GM23338 (cell line): ENCODE measurements at regions not wholly inside any gene's neighbourhood (a gene's known extent, or its start where the extent isn't known, plus 50 kb on each side); places are given as distances from the start of the nearest gene placed in this dataset.

ENCODE experiments used
- ATAC-seq: fragments of 200-7000 bp; cut with Tn5 transposase; 3 replicates; pipeline ENCODE4 v1.9.1; 2020
- DNase-seq: peaks from one replicate; pipeline ENCODE4 v3.0.0-alpha.2; 2015; ENCODE audit warnings: low spot score
- H2AFZ ChIP-seq: fragments of 200-600 bp; sonication (generic); 2 replicates; pipeline ENCODE4 v1.8.0; 2016; ENCODE audit warnings: antibody characterized with exemption, mild to moderate bottlenecking, moderate library complexity
- H3F3A ChIP-seq: fragments of 200-600 bp; sonication (generic); replicated peaks from 2 replicates; pipeline ENCODE4 v1.8.0; 2017; ENCODE audit warnings: antibody characterized with exemption, mixed run types, low read depth
- H3K27ac ChIP-seq: fragments of 200-600 bp; sonication (generic); 2 replicates; pipeline ENCODE4 v1.6.1; 2016; ENCODE audit warnings: low read depth
- H3K27me3 ChIP-seq: fragments of 200-600 bp; sonication (generic); 2 replicates; pipeline ENCODE4 v1.8.0; 2016; ENCODE audit warnings: mild to moderate bottlenecking, mixed run types, moderate library complexity; ENCODE audit not compliant: insufficient read depth
- H3K36me3 ChIP-seq: fragments of 200-600 bp; sonication (generic); 2 replicates; pipeline ENCODE4 v1.8.0; 2016; ENCODE audit warnings: mild to moderate bottlenecking; ENCODE audit not compliant: insufficient read depth
- H3K4me1 ChIP-seq: fragments of 200-600 bp; sonication (generic); 2 replicates; pipeline ENCODE4 v1.8.0; 2016; ENCODE audit warnings: mild to moderate bottlenecking, moderate library complexity; ENCODE audit not compliant: insufficient read depth
- H3K4me2 ChIP-seq: fragments of 200-600 bp; sonication (generic); 2 replicates; pipeline ENCODE4 v1.7.1; 2017; ENCODE audit warnings: mixed run types
- H3K4me3 ChIP-seq: fragments of 200-600 bp; sonication (generic); 2 replicates; pipeline ENCODE4 v1.6.1; 2016; ENCODE audit warnings: mixed run types
- H3K79me2 ChIP-seq: fragments of 200-600 bp; sonication (generic); replicated peaks from 2 replicates; pipeline ENCODE4 v1.8.0; 2017; ENCODE audit warnings: mild to moderate bottlenecking; ENCODE audit not compliant: insufficient read depth
- H3K9me2 ChIP-seq: fragments of 200-600 bp; sonication (generic); 2 replicates; pipeline ENCODE4 v1.8.0; 2017; ENCODE audit not compliant: insufficient read depth
- H4K20me1 ChIP-seq: fragments of 200-600 bp; sonication (generic); replicated peaks from 2 replicates; pipeline ENCODE4 v1.8.0; 2017; ENCODE audit warnings: mild to moderate bottlenecking; ENCODE audit not compliant: insufficient read depth
- H3K27ac Mint-ChIP-seq: 2 replicates; pipeline ENCODE4 v1.8.0; 2020; ENCODE audit warnings: inconsistent platforms, mild to moderate bottlenecking, moderate library complexity, mixed read lengths
- H3K27me3 Mint-ChIP-seq: 3 replicates; pipeline ENCODE4 v1.8.0; 2022; ENCODE audit warnings: low read depth, mild to moderate bottlenecking, moderate library complexity, mixed read lengths, inconsistent platforms; ENCODE audit not compliant: insufficient read depth, poor library complexity
- H3K36me3 Mint-ChIP-seq: 3 replicates; pipeline ENCODE4 v1.8.0; 2021; ENCODE audit warnings: low read depth, mild to moderate bottlenecking, inconsistent platforms, moderate library complexity, mixed read lengths
- H3K4me1 Mint-ChIP-seq: 3 replicates; pipeline ENCODE4 v1.8.0; 2020; ENCODE audit warnings: mild to moderate bottlenecking, inconsistent platforms, mixed read lengths
- H3K4me3 Mint-ChIP-seq: 3 replicates; pipeline ENCODE4 v1.8.0; 2021; ENCODE audit warnings: moderate library complexity, mild to moderate bottlenecking, inconsistent platforms, mixed read lengths
- H3K9me3 Mint-ChIP-seq: 3 replicates; pipeline ENCODE4 v1.8.0; 2020; ENCODE audit warnings: moderate library complexity, mild to moderate bottlenecking, inconsistent platforms, mixed read lengths
- CREB1 ChIP-seq: fragments of 250-450 bp; sonication (Bioruptor Pico); IDR thresholded peaks from 2 replicates; pipeline ENCODE4 v1.5.0; 2020; ENCODE audit warnings: low read depth, mild to moderate bottlenecking, moderate library complexity
- EZH2 ChIP-seq: fragments of 200-600 bp; sonication (generic); IDR thresholded peaks from one replicate; pipeline ENCODE4 v1.8.0; 2017; ENCODE audit warnings: antibody characterized with exemption, mild to moderate bottlenecking, low read depth; ENCODE audit not compliant: unreplicated experiment
- JUNB ChIP-seq: IDR thresholded peaks from one replicate; pipeline ENCODE4 v1.6.1; 2016; ENCODE audit warnings: antibody characterized with exemption; ENCODE audit not compliant: unreplicated experiment
- NANOG ChIP-seq: IDR thresholded peaks from 2 replicates; pipeline ENCODE4 v1.6.1; 2016; ENCODE audit warnings: antibody characterized with exemption, borderline replicate concordance
- STAT1 ChIP-seq: IDR thresholded peaks from one replicate; pipeline ENCODE4 v1.6.1; 2016; ENCODE audit warnings: antibody characterized with exemption; ENCODE audit not compliant: unreplicated experiment
- ZNF114 ChIP-seq: fragments of 250-450 bp; sonication (Bioruptor Pico); IDR thresholded peaks from 2 replicates; pipeline ENCODE4 v1.5.0; 2020; ENCODE audit warnings: mild to moderate bottlenecking, moderate library complexity
- ZNF331 ChIP-seq: fragments of 250-450 bp; sonication (Bioruptor Pico); IDR thresholded peaks from 2 replicates; pipeline ENCODE4 v1.5.0; 2020; ENCODE audit warnings: low read depth, mild to moderate bottlenecking, moderate library complexity
- TF ChIP-seq, protein P1 (sequence below), 2 experiments: fragments of 200-600 bp in 1 of 2; sonication (generic) in 1 of 2; conservative IDR thresholded peaks; 2 replicates each; pipeline versions ENCODE4 v1.5.1 to v1.6.1; 2016 to 2017; ENCODE audit warnings: antibody characterized with exemption in 2 of 2, low read depth in 2 of 2, mild to moderate bottlenecking in 2 of 2, moderate library complexity in 1 of 2
- TF ChIP-seq, protein P2 (sequence below): IDR thresholded peaks from 2 replicates; pipeline ENCODE4 v1.6.1; 2016; ENCODE audit warnings: antibody characterized with exemption
- TF ChIP-seq, protein P3 (sequence below): IDR thresholded peaks from one replicate; pipeline ENCODE4 v1.6.1; 2018; ENCODE audit warnings: antibody characterized with exemption; ENCODE audit not compliant: unreplicated experiment

DNA sequence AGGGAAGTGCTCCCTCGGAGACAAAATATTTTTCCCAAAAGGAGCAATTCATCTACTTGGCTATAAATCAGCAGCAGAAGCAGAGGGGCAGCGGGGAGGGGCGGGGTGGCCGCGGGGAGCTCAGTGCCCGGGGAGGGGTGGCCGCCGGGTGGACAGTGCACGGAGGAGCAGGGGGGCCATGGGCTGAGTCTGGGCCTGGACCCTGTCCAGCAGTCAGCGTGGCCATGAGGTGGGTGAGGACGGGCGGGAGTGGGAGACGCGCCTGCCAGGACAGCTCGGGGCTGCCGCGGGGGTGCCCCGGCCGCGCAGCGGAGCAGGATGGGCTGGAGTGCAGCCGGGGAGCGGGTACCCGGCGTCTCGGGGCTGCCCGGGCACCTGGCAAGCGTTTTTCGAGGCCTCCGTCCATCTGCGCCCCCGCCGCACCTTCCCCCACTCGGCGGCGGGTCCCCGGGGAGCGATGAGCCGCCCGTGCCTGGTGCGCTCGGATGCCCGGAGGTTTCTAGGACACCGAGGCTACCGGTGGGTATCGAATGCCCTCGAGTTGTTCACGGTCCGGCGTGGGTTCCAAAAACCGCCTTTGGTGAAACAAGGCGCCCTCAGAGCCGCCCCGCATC is 229.5 kb downstream of the THBS2 start (continued):
- TF ChIP-seq, protein P1, sequence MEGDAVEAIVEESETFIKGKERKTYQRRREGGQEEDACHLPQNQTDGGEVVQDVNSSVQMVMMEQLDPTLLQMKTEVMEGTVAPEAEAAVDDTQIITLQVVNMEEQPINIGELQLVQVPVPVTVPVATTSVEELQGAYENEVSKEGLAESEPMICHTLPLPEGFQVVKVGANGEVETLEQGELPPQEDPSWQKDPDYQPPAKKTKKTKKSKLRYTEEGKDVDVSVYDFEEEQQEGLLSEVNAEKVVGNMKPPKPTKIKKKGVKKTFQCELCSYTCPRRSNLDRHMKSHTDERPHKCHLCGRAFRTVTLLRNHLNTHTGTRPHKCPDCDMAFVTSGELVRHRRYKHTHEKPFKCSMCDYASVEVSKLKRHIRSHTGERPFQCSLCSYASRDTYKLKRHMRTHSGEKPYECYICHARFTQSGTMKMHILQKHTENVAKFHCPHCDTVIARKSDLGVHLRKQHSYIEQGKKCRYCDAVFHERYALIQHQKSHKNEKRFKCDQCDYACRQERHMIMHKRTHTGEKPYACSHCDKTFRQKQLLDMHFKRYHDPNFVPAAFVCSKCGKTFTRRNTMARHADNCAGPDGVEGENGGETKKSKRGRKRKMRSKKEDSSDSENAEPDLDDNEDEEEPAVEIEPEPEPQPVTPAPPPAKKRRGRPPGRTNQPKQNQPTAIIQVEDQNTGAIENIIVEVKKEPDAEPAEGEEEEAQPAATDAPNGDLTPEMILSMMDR (conservative IDR thresholded peaks at IDR 0.05; ENCODE audit: low read depth in 2 of 2), result no peak
- TF ChIP-seq, protein P2, sequence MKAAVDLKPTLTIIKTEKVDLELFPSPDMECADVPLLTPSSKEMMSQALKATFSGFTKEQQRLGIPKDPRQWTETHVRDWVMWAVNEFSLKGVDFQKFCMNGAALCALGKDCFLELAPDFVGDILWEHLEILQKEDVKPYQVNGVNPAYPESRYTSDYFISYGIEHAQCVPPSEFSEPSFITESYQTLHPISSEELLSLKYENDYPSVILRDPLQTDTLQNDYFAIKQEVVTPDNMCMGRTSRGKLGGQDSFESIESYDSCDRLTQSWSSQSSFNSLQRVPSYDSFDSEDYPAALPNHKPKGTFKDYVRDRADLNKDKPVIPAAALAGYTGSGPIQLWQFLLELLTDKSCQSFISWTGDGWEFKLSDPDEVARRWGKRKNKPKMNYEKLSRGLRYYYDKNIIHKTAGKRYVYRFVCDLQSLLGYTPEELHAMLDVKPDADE, result no peak
- no peak for TF ChIP-seq NANOG

DNA sequence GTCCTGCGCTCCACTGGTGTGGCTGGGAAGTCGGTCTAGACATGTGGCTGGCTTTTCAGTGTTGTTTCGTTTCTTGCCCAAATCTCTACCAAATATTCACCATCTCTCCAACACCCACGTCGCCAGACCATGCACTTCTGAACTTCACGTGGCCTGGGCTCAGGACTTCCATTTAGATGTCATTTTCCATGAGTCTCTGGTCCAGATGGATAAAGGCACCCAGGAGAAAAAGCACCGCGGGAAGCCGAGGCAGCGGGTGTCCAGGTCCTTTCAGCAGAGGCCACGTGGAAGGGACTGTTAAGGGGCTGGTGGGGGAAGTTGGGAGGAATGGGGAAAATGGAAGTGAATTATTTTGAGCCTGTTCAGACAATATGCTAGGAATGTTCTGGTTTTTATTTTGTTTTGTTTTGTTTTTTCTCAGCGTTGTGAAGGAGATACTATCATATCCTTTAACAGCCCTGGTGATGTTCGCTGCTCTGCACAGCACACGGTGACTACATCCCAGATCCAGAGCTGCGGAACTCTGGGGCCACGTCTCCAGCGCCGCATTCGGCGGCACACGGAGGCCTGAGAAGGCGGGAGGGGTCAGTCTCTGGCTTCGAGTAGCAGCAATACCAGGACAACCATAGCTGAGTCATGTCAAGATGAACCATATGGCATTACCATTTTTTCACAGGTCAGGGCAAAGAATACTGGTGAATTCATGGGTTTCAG is 230.3 kb downstream of the THBS2 start:
- H3K4me1 ChIP-seq, result no peaks in the 10 kb centered on the region
- no peaks in the 10 kb centered on the region for H3K79me2 ChIP-seq
- peaks cover 4% of the 10 kb centered on the region; the same call in 1 of the 2 replicates for H3F3A ChIP-seq
- ATAC-seq (no peak), DNase-seq (no peak)
- 0 out of 2 replicates have a peak, but pooled peaks cover 5% of the 10 kb centered on the region for H3K9me2 ChIP-seq
- Mint-ChIP-seq H3K27me3 (peaks cover 6% of the 10 kb centered on the region), H3K36me3 (peaks cover 28% of the 10 kb centered on the region), H3K27ac (no peak overlapping the region), H3K4me3 (no peak overlapping the region), H3K9me3 (peaks cover 41% of the 10 kb centered on the region), H3K4me1 (no peaks in the 10 kb centered on the region)
- H4K20me1 ChIP-seq, result no peaks in the 10 kb centered on the region
- no peak overlapping the region for H2AFZ ChIP-seq
- H3K4me2 ChIP-seq, result no peak overlapping the region
- H3K27ac ChIP-seq, result no peak overlapping the region
- H3K27me3 ChIP-seq, result no peaks in the 10 kb centered on the region
- no peak overlapping the region for H3K4me3 ChIP-seq
- H3K36me3 ChIP-seq, result no peaks in the 10 kb centered on the region
- TF ChIP-seq STAT1, result no peak
- no peak for TF ChIP-seq ZNF331
- no peak for TF ChIP-seq JUNB
- TF ChIP-seq CREB1 (CRISPR knock-in tag), result no peak
- no peak for TF ChIP-seq NANOG
- no peak for TF ChIP-seq EZH2
- TF ChIP-seq, protein P3, sequence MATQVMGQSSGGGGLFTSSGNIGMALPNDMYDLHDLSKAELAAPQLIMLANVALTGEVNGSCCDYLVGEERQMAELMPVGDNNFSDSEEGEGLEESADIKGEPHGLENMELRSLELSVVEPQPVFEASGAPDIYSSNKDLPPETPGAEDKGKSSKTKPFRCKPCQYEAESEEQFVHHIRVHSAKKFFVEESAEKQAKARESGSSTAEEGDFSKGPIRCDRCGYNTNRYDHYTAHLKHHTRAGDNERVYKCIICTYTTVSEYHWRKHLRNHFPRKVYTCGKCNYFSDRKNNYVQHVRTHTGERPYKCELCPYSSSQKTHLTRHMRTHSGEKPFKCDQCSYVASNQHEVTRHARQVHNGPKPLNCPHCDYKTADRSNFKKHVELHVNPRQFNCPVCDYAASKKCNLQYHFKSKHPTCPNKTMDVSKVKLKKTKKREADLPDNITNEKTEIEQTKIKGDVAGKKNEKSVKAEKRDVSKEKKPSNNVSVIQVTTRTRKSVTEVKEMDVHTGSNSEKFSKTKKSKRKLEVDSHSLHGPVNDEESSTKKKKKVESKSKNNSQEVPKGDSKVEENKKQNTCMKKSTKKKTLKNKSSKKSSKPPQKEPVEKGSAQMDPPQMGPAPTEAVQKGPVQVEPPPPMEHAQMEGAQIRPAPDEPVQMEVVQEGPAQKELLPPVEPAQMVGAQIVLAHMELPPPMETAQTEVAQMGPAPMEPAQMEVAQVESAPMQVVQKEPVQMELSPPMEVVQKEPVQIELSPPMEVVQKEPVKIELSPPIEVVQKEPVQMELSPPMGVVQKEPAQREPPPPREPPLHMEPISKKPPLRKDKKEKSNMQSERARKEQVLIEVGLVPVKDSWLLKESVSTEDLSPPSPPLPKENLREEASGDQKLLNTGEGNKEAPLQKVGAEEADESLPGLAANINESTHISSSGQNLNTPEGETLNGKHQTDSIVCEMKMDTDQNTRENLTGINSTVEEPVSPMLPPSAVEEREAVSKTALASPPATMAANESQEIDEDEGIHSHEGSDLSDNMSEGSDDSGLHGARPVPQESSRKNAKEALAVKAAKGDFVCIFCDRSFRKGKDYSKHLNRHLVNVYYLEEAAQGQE, result no peak
- TF ChIP-seq, protein P1 (conservative IDR thresholded peaks at IDR 0.05; ENCODE audit: low read depth in 2 of 2), result no peak
- no peak for TF ChIP-seq ZNF114 (CRISPR knock-in tag)
